SK-N-SH (cell line): ENCODE measurements at regions not wholly inside any gene's neighbourhood (a gene's known extent, or its start where the extent isn't known, plus 50 kb on each side); places are given as distances from the start of the nearest gene placed in this dataset.

Experiments used
- CHD2 ChIP-seq: fragments of 150-350 bp; IDR thresholded peaks from 2 replicates; pipeline ENCODE4 v1.6.1; 2018; ENCODE audit warnings: low read length; ENCODE audit not compliant: partially characterized antibody
- ELF1 ChIP-seq: IDR thresholded peaks from 2 replicates; pipeline ENCODE4 v1.4.0; 2012
- EP300 ChIP-seq, 2 experiments: IDR thresholded peaks; 2 replicates each; pipeline versions ENCODE4 v1.4.0 to v1.6.1; 2012; ENCODE audit warnings: borderline replicate concordance in 1 of 2, low read depth in 1 of 2, low read length in 1 of 2
- FOXM1 ChIP-seq: IDR thresholded peaks from 2 replicates; pipeline ENCODE4 v1.4.0; 2012; ENCODE audit warnings: low read depth, mild to moderate bottlenecking
- MEF2A ChIP-seq: IDR thresholded peaks from 2 replicates; pipeline ENCODE4 v1.4.0; 2012; ENCODE audit warnings: low read depth, borderline replicate concordance
- POLR2AphosphoS5 ChIP-seq: IDR thresholded peaks from 2 replicates; pipeline ENCODE4 v1.6.1; 2012; ENCODE audit warnings: low read depth, low read length
- RFX5 ChIP-seq: IDR thresholded peaks from 2 replicates; pipeline ENCODE4 v1.6.1; 2012; ENCODE audit warnings: mild to moderate bottlenecking, improper control_type of control experiment, low read length
- RXRA ChIP-seq: IDR thresholded peaks from 2 replicates; pipeline ENCODE4 v1.4.0; 2012; ENCODE audit warnings: low read depth, mild to moderate bottlenecking, borderline replicate concordance
- TF ChIP-seq, protein P1 (sequence below): fragments of 200-600 bp; sonication (generic); IDR thresholded peaks from 2 replicates; pipeline ENCODE4 v1.6.1; 2017; ENCODE audit warnings: antibody characterized with exemption, mild to moderate bottlenecking, moderate library complexity
- TF ChIP-seq, protein P2 (sequence below): IDR thresholded peaks from 2 replicates; pipeline ENCODE4 v1.6.1; 2012; ENCODE audit warnings: mild to moderate bottlenecking, low read depth, low read length, moderate library complexity
- TF ChIP-seq, protein P3 (sequence below): fragments of 150-350 bp; IDR thresholded peaks from 2 replicates; pipeline ENCODE4 v1.6.1; 2016; ENCODE audit warnings: mild to moderate bottlenecking, low read depth, low read length

DNA sequence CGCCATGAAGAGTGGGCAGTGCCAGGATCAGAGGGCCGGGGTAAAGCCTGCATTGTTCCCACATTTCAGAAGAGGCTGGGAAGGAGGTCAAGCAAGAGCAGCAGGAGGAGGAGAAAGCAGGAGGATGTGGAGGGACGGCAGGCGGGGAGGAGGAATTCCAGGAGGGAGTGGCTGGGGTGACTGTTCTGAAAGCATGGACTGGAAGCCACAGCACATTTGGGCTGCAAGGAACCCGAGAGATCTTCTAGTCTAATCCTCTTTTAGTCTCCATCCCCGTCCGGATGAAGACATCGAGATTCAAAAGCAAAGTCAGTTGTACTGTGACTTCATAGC, 76.9 kb downstream of the FAM50B start:
- no peak for TF ChIP-seq POLR2AphosphoS5
- TF ChIP-seq CHD2, result no peak
- TF ChIP-seq, protein P1, sequence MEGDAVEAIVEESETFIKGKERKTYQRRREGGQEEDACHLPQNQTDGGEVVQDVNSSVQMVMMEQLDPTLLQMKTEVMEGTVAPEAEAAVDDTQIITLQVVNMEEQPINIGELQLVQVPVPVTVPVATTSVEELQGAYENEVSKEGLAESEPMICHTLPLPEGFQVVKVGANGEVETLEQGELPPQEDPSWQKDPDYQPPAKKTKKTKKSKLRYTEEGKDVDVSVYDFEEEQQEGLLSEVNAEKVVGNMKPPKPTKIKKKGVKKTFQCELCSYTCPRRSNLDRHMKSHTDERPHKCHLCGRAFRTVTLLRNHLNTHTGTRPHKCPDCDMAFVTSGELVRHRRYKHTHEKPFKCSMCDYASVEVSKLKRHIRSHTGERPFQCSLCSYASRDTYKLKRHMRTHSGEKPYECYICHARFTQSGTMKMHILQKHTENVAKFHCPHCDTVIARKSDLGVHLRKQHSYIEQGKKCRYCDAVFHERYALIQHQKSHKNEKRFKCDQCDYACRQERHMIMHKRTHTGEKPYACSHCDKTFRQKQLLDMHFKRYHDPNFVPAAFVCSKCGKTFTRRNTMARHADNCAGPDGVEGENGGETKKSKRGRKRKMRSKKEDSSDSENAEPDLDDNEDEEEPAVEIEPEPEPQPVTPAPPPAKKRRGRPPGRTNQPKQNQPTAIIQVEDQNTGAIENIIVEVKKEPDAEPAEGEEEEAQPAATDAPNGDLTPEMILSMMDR, result no peak
- TF ChIP-seq RFX5, result no peak
- TF ChIP-seq EP300 (IDR thresholded peaks at IDR 0.05; ENCODE audit: borderline replicate concordance in 1 of 2, low read depth in 1 of 2, low read length in 1 of 2), result no peak
- TF ChIP-seq, protein P2, sequence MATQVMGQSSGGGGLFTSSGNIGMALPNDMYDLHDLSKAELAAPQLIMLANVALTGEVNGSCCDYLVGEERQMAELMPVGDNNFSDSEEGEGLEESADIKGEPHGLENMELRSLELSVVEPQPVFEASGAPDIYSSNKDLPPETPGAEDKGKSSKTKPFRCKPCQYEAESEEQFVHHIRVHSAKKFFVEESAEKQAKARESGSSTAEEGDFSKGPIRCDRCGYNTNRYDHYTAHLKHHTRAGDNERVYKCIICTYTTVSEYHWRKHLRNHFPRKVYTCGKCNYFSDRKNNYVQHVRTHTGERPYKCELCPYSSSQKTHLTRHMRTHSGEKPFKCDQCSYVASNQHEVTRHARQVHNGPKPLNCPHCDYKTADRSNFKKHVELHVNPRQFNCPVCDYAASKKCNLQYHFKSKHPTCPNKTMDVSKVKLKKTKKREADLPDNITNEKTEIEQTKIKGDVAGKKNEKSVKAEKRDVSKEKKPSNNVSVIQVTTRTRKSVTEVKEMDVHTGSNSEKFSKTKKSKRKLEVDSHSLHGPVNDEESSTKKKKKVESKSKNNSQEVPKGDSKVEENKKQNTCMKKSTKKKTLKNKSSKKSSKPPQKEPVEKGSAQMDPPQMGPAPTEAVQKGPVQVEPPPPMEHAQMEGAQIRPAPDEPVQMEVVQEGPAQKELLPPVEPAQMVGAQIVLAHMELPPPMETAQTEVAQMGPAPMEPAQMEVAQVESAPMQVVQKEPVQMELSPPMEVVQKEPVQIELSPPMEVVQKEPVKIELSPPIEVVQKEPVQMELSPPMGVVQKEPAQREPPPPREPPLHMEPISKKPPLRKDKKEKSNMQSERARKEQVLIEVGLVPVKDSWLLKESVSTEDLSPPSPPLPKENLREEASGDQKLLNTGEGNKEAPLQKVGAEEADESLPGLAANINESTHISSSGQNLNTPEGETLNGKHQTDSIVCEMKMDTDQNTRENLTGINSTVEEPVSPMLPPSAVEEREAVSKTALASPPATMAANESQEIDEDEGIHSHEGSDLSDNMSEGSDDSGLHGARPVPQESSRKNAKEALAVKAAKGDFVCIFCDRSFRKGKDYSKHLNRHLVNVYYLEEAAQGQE, result no peak
- no peak for TF ChIP-seq MEF2A
- no peak for TF ChIP-seq ELF1
- TF ChIP-seq RXRA, result no peak
- TF ChIP-seq, protein P3, sequence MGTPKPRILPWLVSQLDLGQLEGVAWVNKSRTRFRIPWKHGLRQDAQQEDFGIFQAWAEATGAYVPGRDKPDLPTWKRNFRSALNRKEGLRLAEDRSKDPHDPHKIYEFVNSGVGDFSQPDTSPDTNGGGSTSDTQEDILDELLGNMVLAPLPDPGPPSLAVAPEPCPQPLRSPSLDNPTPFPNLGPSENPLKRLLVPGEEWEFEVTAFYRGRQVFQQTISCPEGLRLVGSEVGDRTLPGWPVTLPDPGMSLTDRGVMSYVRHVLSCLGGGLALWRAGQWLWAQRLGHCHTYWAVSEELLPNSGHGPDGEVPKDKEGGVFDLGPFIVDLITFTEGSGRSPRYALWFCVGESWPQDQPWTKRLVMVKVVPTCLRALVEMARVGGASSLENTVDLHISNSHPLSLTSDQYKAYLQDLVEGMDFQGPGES, result no peak
- no peak for TF ChIP-seq FOXM1
